Hepatocyte (in vitro differentiated cells): ENCODE measurements at regions not wholly inside any gene's neighbourhood (a gene's known extent, or its start where the extent isn't known, plus 50 kb on each side); places are given as distances from the start of the nearest gene placed in this dataset.

Experiments used
- DNase-seq: peaks from one replicate; pipeline ENCODE4 v3.0.0-alpha.2; 2016; ENCODE audit warnings: low spot score
- H2AFZ ChIP-seq: fragments of 200-600 bp; sonication (generic); 2 replicates; pipeline ENCODE4 v1.6.0; 2016; ENCODE audit warnings: antibody characterized with exemption, mild to moderate bottlenecking
- H3K27ac ChIP-seq: fragments of 200-600 bp; sonication (generic); 2 replicates; pipeline ENCODE4 v1.5.1; 2016; ENCODE audit warnings: mild to moderate bottlenecking
- H3K27me3 ChIP-seq: fragments of 200-600 bp; sonication (generic); 2 replicates; pipeline ENCODE4 v1.6.1; 2016
- H3K36me3 ChIP-seq: fragments of 200-600 bp; sonication (generic); replicated peaks from 2 replicates; pipeline ENCODE4 v1.5.1; 2016; ENCODE audit warnings: low read depth; ENCODE audit not compliant: insufficient read depth
- H3K4me1 ChIP-seq: fragments of 200-600 bp; sonication (generic); 2 replicates; pipeline ENCODE4 v1.5.1; 2016; ENCODE audit warnings: mild to moderate bottlenecking, moderate library complexity; ENCODE audit not compliant: insufficient read depth
- H3K4me2 ChIP-seq: fragments of 200-600 bp; sonication (generic); 2 replicates; pipeline ENCODE4 v1.6.0; 2016
- H3K4me3 ChIP-seq: fragments of 200-600 bp; sonication (generic); 2 replicates; pipeline ENCODE4 v1.5.1; 2016; ENCODE audit warnings: mild to moderate bottlenecking
- H3K79me2 ChIP-seq: fragments of 200-600 bp; sonication (generic); 2 replicates; pipeline ENCODE4 v1.6.0; 2017; ENCODE audit warnings: mild to moderate bottlenecking
- H3K9me2 ChIP-seq: fragments of 200-600 bp; sonication (generic); replicated peaks from 2 replicates; pipeline ENCODE4 v1.6.0; 2017; ENCODE audit warnings: mild to moderate bottlenecking; ENCODE audit not compliant: insufficient read depth
- H3K9me3 ChIP-seq: fragments of 200-600 bp; sonication (generic); 2 replicates; pipeline ENCODE4 v1.5.1; 2016; ENCODE audit warnings: low read depth, mild to moderate bottlenecking
- H4K20me1 ChIP-seq: fragments of 200-600 bp; sonication (generic); 2 replicates; pipeline ENCODE4 v1.6.0; 2016; ENCODE audit warnings: mild to moderate bottlenecking; ENCODE audit not compliant: insufficient read depth, poor library complexity, severe bottlenecking
- CTCF ChIP-seq: fragments of 200-600 bp; sonication (generic); IDR thresholded peaks from 2 replicates; pipeline ENCODE4 v1.5.1; 2016; ENCODE audit warnings: antibody characterized with exemption, mild to moderate bottlenecking; ENCODE audit not compliant: poor library complexity
- EZH2 ChIP-seq: fragments of 200-600 bp; sonication (generic); IDR thresholded peaks from 2 replicates; pipeline ENCODE4 v1.6.1; 2016; ENCODE audit warnings: antibody characterized with exemption, mild to moderate bottlenecking, borderline replicate concordance
- EZH2phosphoT487 ChIP-seq: fragments of 200-600 bp; sonication (generic); IDR thresholded peaks from one replicate; pipeline ENCODE4 v1.6.1; 2018; ENCODE audit warnings: antibody characterized with exemption, mild to moderate bottlenecking, low read depth, moderate library complexity; ENCODE audit not compliant: unreplicated experiment, severe bottlenecking
- WGBS: methylation state at CpG from one replicate; pipeline ENCODE4 v1.1.6; 2016; ENCODE audit warnings: low lambda C conversion rate; ENCODE audit errors: missing lambda C conversion rate; 5-methylcytosine and 5-hydroxymethylcytosine counted together

- no peak overlapping the region for H3K4me3 ChIP-seq
- DNase-seq: no peak
- H3K36me3 ChIP-seq: no peaks in the 10 kb centered on the region
- H2AFZ ChIP-seq: no peak overlapping the region
- 88% methylated on average over 6 of the region's 6 CpGs for WGBS
- H3K9me2 ChIP-seq: no peaks in the 10 kb centered on the region
- H3K4me1 ChIP-seq: no peaks in the 10 kb centered on the region
- no peaks in the 10 kb centered on the region for H3K9me3 ChIP-seq
- no peaks in the 10 kb centered on the region for H3K79me2 ChIP-seq
- TF ChIP-seq CTCF (no peak), EZH2 (no peak), EZH2phosphoT487 (no peak)
- H3K27me3 ChIP-seq: no peaks in the 10 kb centered on the region
- no peak overlapping the region for H3K27ac ChIP-seq
- H3K4me2 ChIP-seq: no peak overlapping the region
- H4K20me1 ChIP-seq: no peaks in the 10 kb centered on the region
Measured at GRCh38 chr16:86015606-86016005, 116.6 kb downstream of the IRF8 start.

DNA sequence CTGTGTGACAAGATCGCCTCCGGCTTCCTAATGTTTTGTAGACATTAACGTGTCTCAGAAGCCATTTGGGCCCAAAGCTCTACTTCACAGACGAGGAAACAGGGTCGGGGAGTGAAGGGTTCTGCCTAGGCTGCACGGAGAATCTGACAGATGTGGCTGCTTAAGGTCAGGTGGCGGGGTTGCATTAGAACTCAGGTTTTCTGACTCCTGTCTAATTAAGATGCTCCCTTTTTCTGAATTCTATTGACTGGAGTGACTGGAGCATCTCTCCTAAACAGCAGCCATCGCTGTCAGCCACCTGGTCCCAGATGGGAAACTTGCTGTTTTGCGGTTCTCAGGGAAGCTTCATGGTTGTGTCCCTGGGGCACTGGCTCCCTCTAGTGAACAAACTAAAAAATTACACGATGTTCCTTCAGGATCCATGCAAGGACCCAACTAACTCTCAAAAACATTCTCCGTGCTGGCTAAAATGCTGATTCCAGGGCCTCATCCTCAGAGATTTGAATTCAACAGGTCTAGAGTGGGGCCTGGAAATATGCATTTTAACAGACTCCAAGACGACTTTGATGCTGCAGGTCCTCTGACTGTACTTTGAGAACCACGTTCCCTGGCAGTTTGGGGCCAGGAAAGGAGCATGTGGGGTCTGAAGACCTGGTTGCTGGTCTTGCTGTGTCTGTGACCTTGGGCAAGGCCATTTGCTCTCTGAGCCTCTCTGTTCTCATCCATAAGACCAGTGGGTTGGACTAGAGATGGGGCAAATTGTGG, 117.4 kb downstream of the IRF8 start:
- Histone ChIP-seq H3K4me3 (no peak overlapping the region), H3K27ac (no peak overlapping the region), H3K9me2 (no peaks in the 10 kb centered on the region), H3K79me2 (no peaks in the 10 kb centered on the region), H4K20me1 (no peaks in the 10 kb centered on the region), H3K36me3 (no peaks in the 10 kb centered on the region), H3K27me3 (no peaks in the 10 kb centered on the region), H3K4me2 (no peak overlapping the region), H3K9me3 (no peaks in the 10 kb centered on the region), H2AFZ (no peak overlapping the region), H3K4me1 (no peaks in the 10 kb centered on the region)
- 52% methylated on average over 13 of the region's 13 CpGs for WGBS
- DNase-seq: peak; percentile 77
- TF ChIP-seq EZH2phosphoT487 (no peak), CTCF (peak; percentile 79)

DNA sequence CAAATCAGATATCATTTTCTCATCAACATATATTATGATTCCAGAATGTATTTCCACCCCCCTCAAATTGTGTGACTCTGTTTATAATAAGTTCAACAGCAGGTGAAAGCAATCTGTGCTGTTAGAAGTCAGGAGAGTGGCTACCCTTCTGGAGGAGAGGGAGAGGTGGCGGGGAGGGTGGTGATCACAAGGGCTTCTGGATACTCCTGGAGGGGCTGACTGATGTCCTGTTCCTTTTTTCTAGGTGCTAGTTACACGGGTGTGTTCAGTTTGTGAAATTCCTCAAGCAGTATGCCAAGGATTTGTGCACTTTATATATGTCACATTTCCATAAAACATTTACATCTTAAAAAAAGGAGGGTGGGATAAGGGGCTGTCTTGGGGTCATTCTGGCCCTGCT, 119.1 kb downstream of the IRF8 start:
- 56% methylated on average over 2 of the region's 2 CpGs for WGBS
- no peaks in the 10 kb centered on the region for H4K20me1 ChIP-seq
- no peak overlapping the region for H3K4me3 ChIP-seq
- no peak overlapping the region for H3K27ac ChIP-seq
- H3K4me2 ChIP-seq: no peak overlapping the region
- no peaks in the 10 kb centered on the region for H3K36me3 ChIP-seq
- H3K9me2 ChIP-seq: no peaks in the 10 kb centered on the region
- H3K27me3 ChIP-seq: no peaks in the 10 kb centered on the region
- H3K9me3 ChIP-seq: no peaks in the 10 kb centered on the region
- no peaks in the 10 kb centered on the region for H3K79me2 ChIP-seq
- no peak for TF ChIP-seq EZH2phosphoT487
- TF ChIP-seq EZH2: no peak
- TF ChIP-seq CTCF: no peak
- DNase-seq: no peak
- no peaks in the 10 kb centered on the region for H3K4me1 ChIP-seq
- H2AFZ ChIP-seq: no peak overlapping the region

DNA sequence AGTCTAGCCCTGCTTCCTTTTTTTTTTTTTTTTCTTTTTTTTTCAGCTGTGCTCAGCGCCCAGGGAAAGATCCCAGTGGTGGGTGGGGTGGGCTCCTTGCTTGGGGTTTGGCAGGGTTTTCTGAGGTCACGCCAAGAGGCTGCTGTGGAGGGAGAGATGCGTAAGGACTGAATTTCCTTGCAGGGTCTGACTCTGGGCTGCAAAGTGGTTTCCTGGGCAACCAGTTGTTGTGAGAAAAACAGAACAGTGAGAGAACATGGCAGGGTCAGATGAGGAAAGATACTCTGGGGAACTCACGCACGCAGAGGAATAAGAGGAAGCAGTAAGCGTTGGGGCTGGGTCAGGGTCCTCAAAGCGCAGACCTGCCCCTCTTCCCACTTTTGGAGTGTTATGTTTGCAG, 119.5 kb downstream of the IRF8 start:
- WGBS: 35% methylated on average over 7 of the region's 7 CpGs
- Histone ChIP-seq H3K27me3 (no peaks in the 10 kb centered on the region), H2AFZ (no peak overlapping the region), H3K4me3 (no peak overlapping the region), H3K36me3 (no peaks in the 10 kb centered on the region), H3K4me2 (no peak overlapping the region), H3K79me2 (no peaks in the 10 kb centered on the region), H3K27ac (no peak overlapping the region), H3K4me1 (no peaks in the 10 kb centered on the region), H4K20me1 (no peaks in the 10 kb centered on the region), H3K9me2 (no peaks in the 10 kb centered on the region), H3K9me3 (no peaks in the 10 kb centered on the region)
- TF ChIP-seq EZH2: no peak
- no peak for TF ChIP-seq EZH2phosphoT487
- TF ChIP-seq CTCF: no peak
- DNase-seq: peak; percentile 64
